ENCODE measurements at regions not wholly inside any gene's neighbourhood (a gene's known extent, or its start where the extent isn't known, plus 50 kb on each side); places are given as distances from the start of the nearest gene placed in this dataset.
"Not testable (repeated sequence)": the region's sequence is repeated elsewhere in the genome, so short reads cannot be mapped to it uniquely, and the experiment has no call there.

- DNase-seq (ENCODE audit: low read depth) = no peak
These were observed 463.2 kb upstream of the ZEB2 start for GRCh38 chr2:144983107-144983506.

GRCh38 chr2:144982481-144982880 lies 462.6 kb upstream of the ZEB2 start:
- no peak for DNase-seq (ENCODE audit: low read depth)

- DNase-seq (ENCODE audit: low read depth) = peak; percentile 14
These were observed 456.0 kb upstream of the ZEB2 start for GRCh38 chr2:144975881-144976280.

- no peak for DNase-seq (ENCODE audit: low read depth)
These were observed 452.8 kb upstream of the ZEB2 start for GRCh38 chr2:144972676-144973075.

GRCh38 chr2:144971786-144972335 lies 451.9 kb upstream of the ZEB2 start:
- DNase-seq (ENCODE audit: low read depth) = no peak

GRCh38 chr2:144970410-144970809 lies 450.5 kb upstream of the ZEB2 start:
- not testable (repeated sequence) for DNase-seq (ENCODE audit: low read depth)

GRCh38 chr2:144969564-144969963 lies 449.6 kb upstream of the ZEB2 start:
- DNase-seq (ENCODE audit: low read depth) = not testable (repeated sequence)

GRCh38 chr2:144967961-144968360 lies 448.0 kb upstream of the ZEB2 start:
- DNase-seq (ENCODE audit: low read depth) = no peak

- no peak for DNase-seq (ENCODE audit: low read depth)
These were observed 445.3 kb upstream of the ZEB2 start for GRCh38 chr2:144965172-144965571.

GRCh38 chr2:144963031-144963430 lies 443.1 kb upstream of the ZEB2 start:
- no peak for DNase-seq (ENCODE audit: low read depth)

GRCh38 chr2:144959416-144959815 lies 439.5 kb upstream of the ZEB2 start:
- DNase-seq (ENCODE audit: low read depth) = peak; percentile 19

- DNase-seq (ENCODE audit: low read depth) = peak; percentile 93
These were observed 431.1 kb upstream of the ZEB2 start for GRCh38 chr2:144950899-144951560.

GRCh38 chr2:144948205-144948855 lies 428.4 kb upstream of the ZEB2 start:
- DNase-seq (ENCODE audit: low read depth) = no peak

- no peak for DNase-seq (ENCODE audit: low read depth)
These were observed 427.8 kb upstream of the ZEB2 start for GRCh38 chr2:144947709-144948037.

GRCh38 chr2:144946263-144946662 lies 426.3 kb upstream of the ZEB2 start:
- DNase-seq (ENCODE audit: low read depth) = peak; percentile 32

GRCh38 chr2:144944546-144945220 lies 424.8 kb upstream of the ZEB2 start:
- DNase-seq (ENCODE audit: low read depth) = no peak

GRCh38 chr2:144943986-144944385 lies 424.1 kb upstream of the ZEB2 start:
- DNase-seq (ENCODE audit: low read depth) = peak; percentile 80

- DNase-seq (ENCODE audit: low read depth) = no peak
These were observed 423.5 kb upstream of the ZEB2 start for GRCh38 chr2:144943293-144943941.

- DNase-seq (ENCODE audit: low read depth) = peak; percentile 49
These were observed 422.8 kb upstream of the ZEB2 start for GRCh38 chr2:144942516-144943256.

- DNase-seq (ENCODE audit: low read depth) = no peak
These were observed 422.0 kb upstream of the ZEB2 start for GRCh38 chr2:144941743-144942488.

- DNase-seq (ENCODE audit: low read depth) = no peak
These were observed 419.7 kb upstream of the ZEB2 start for GRCh38 chr2:144939590-144939989.

All from LHCN-M2 (cell line).